ENCODE measurements at regions not wholly inside any gene's neighbourhood (a gene's known extent, or its start where the extent isn't known, plus 50 kb on each side); places are given as distances from the start of the nearest gene placed in this dataset.

DNA sequence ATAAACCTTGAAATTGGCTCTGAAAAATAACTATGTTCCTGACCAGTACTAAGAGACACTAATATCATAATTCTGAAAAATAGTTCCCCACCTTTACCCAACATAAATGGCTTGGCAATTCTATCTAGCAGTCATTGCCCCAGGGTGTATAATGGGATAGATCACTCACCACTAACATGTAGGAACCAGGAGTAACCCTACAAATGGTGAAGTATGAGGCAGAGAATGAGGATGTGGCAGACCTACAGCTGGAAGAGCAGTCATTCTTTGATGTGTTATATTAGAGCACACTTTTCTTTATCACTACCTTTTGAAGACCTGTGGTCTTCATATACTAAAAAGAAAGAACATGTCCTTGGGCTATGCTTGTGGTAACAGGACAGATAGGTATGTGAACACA lies 136.5 kb upstream of the SYNDIG1 start:
- Histone ChIP-seq H3K4me3 (ENCODE audit: low read depth, low read length, poor library complexity, severe bottlenecking) (no peak overlapping the region), H3K27me3 (replicated peaks; ENCODE audit: insufficient read depth, low read depth, low read length, poor library complexity) (no peaks in the 10 kb centered on the region), H3K27ac (ENCODE audit: low read depth, low read length, poor library complexity, severe bottlenecking) (no peak overlapping the region), H3K36me3 (ENCODE audit: insufficient read depth, low read length, poor library complexity, severe bottlenecking) (no peaks in the 10 kb centered on the region), H3K9me3 (ENCODE audit: low read depth, low read length, poor library complexity, severe bottlenecking) (no peaks in the 10 kb centered on the region), H3K4me1 (ENCODE audit: insufficient read depth, low read length, poor library complexity, severe bottlenecking) (no peaks in the 10 kb centered on the region)
- CTCF ChIA-PET = no interaction called here
- no TSS peak for BruUV-seq (replicated peaks)
- no peak for DNase-seq (ENCODE audit: low spot score)
- TF ChIP-seq, protein P1, sequence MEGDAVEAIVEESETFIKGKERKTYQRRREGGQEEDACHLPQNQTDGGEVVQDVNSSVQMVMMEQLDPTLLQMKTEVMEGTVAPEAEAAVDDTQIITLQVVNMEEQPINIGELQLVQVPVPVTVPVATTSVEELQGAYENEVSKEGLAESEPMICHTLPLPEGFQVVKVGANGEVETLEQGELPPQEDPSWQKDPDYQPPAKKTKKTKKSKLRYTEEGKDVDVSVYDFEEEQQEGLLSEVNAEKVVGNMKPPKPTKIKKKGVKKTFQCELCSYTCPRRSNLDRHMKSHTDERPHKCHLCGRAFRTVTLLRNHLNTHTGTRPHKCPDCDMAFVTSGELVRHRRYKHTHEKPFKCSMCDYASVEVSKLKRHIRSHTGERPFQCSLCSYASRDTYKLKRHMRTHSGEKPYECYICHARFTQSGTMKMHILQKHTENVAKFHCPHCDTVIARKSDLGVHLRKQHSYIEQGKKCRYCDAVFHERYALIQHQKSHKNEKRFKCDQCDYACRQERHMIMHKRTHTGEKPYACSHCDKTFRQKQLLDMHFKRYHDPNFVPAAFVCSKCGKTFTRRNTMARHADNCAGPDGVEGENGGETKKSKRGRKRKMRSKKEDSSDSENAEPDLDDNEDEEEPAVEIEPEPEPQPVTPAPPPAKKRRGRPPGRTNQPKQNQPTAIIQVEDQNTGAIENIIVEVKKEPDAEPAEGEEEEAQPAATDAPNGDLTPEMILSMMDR (conservative IDR thresholded peaks at IDR 0.05; ENCODE audit: low read depth, low read length) = no peak
- TF ChIP-seq EZH2 (IDR thresholded peaks at IDR 0.05; ENCODE audit: borderline replicate concordance, low read depth, low read length, poor library complexity, severe bottlenecking) = no peak
- POLR2A ChIA-PET (ENCODE audit: low non-redundant PET) = no interaction called here
- intact Hi-C loops (cut with micrococcal nuclease; ENCODE audit: unreplicated experiment) = no loop called here

DNA sequence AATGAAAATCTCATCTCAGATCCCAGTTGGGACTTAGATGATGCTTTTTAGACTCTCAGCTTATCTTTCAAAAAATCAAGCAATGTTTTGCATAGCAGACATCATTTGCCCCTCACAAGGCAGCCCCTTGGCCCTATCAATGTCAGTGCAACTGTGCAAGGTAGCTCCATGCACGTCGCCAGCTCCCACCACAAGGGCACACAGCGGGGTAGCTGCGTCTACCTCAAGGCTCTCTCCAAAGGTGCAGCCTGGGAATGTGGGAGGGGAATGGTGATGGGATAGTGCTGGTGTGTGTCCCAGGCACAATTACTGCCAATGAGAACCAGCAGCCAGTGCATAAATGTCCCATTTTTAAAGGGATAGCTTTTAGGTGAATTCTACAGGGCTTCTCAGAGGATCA lies 137.5 kb upstream of the SYNDIG1 start:
- TF ChIP-seq, protein P1 (conservative IDR thresholded peaks at IDR 0.05; ENCODE audit: low read depth, low read length) = no peak
- TF ChIP-seq EZH2 (IDR thresholded peaks at IDR 0.05; ENCODE audit: borderline replicate concordance, low read depth, low read length, poor library complexity, severe bottlenecking) = no peak
- no TSS peak for BruUV-seq (replicated peaks)
- no peak for DNase-seq (ENCODE audit: low spot score)
- Histone ChIP-seq H3K4me1 (ENCODE audit: insufficient read depth, low read length, poor library complexity, severe bottlenecking) (no peaks in the 10 kb centered on the region), H3K27me3 (replicated peaks; ENCODE audit: insufficient read depth, low read depth, low read length, poor library complexity) (no peaks in the 10 kb centered on the region), H3K36me3 (ENCODE audit: insufficient read depth, low read length, poor library complexity, severe bottlenecking) (no peaks in the 10 kb centered on the region), H3K9me3 (ENCODE audit: low read depth, low read length, poor library complexity, severe bottlenecking) (no peaks in the 10 kb centered on the region), H3K4me3 (ENCODE audit: low read depth, low read length, poor library complexity, severe bottlenecking) (no peak overlapping the region), H3K27ac (ENCODE audit: low read depth, low read length, poor library complexity, severe bottlenecking) (no peak overlapping the region)
- POLR2A ChIA-PET (ENCODE audit: low non-redundant PET) = no interaction called here
- CTCF ChIA-PET = no interaction called here
- intact Hi-C loops (cut with micrococcal nuclease; ENCODE audit: unreplicated experiment) = no loop called here

DNA sequence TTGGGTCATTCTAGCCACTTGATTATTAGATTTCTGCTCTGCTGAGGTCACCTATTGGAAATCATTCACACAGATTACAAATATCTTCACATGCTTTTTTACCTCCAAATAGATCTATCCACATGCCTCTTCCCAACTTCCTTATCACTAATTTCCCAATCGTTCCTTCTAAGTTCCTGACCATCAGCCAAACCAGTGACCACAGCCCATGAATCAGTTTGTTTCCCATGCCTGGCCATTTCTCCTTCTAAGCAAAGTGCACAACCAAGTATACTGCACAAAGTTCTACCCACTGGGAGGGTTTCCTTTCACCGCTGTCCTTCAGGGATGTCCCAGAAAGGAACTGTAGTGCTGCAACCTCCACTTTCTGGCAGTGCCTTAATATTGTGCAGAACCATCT lies 140.5 kb upstream of the SYNDIG1 start:
- H3K27me3 ChIP-seq (replicated peaks; ENCODE audit: insufficient read depth, low read depth, low read length, poor library complexity) = no peaks in the 10 kb centered on the region
- ChIA-PET POLR2A (ENCODE audit: low non-redundant PET) (no interaction called here), CTCF (no interaction called here)
- no peaks in the 10 kb centered on the region for H3K9me3 ChIP-seq (ENCODE audit: low read depth, low read length, poor library complexity, severe bottlenecking)
- no peak overlapping the region for H3K27ac ChIP-seq (ENCODE audit: low read depth, low read length, poor library complexity, severe bottlenecking)
- intact Hi-C loops (cut with micrococcal nuclease; ENCODE audit: unreplicated experiment) = no loop called here
- no TSS peak for BruUV-seq (replicated peaks)
- H3K36me3 ChIP-seq (ENCODE audit: insufficient read depth, low read length, poor library complexity, severe bottlenecking) = no peaks in the 10 kb centered on the region
- DNase-seq (ENCODE audit: low spot score) = no peak
- H3K4me1 ChIP-seq (ENCODE audit: insufficient read depth, low read length, poor library complexity, severe bottlenecking) = no peaks in the 10 kb centered on the region
- TF ChIP-seq, protein P1 (conservative IDR thresholded peaks at IDR 0.05; ENCODE audit: low read depth, low read length) = no peak
- no peak for TF ChIP-seq EZH2 (IDR thresholded peaks at IDR 0.05; ENCODE audit: borderline replicate concordance, low read depth, low read length, poor library complexity, severe bottlenecking)
- no peak overlapping the region for H3K4me3 ChIP-seq (ENCODE audit: low read depth, low read length, poor library complexity, severe bottlenecking)

Measured in A673 (cell line).